GM23338 (cell line): ENCODE measurements at regions not wholly inside any gene's neighbourhood (a gene's known extent, or its start where the extent isn't known, plus 50 kb on each side); places are given as distances from the start of the nearest gene placed in this dataset.

Experiments
- ATAC-seq: fragments of 200-7000 bp; cut with Tn5 transposase; 3 replicates; pipeline ENCODE4 v1.9.1; 2020
- DNase-seq: peaks from one replicate; pipeline ENCODE4 v3.0.0-alpha.2; 2015; ENCODE audit warnings: low spot score
- H2AFZ ChIP-seq: fragments of 200-600 bp; sonication (generic); 2 replicates; pipeline ENCODE4 v1.8.0; 2016; ENCODE audit warnings: antibody characterized with exemption, mild to moderate bottlenecking, moderate library complexity
- H3F3A ChIP-seq: fragments of 200-600 bp; sonication (generic); replicated peaks from 2 replicates; pipeline ENCODE4 v1.8.0; 2017; ENCODE audit warnings: antibody characterized with exemption, mixed run types, low read depth
- H3K27ac ChIP-seq: fragments of 200-600 bp; sonication (generic); 2 replicates; pipeline ENCODE4 v1.6.1; 2016; ENCODE audit warnings: low read depth
- H3K27me3 ChIP-seq: fragments of 200-600 bp; sonication (generic); 2 replicates; pipeline ENCODE4 v1.8.0; 2016; ENCODE audit warnings: mild to moderate bottlenecking, mixed run types, moderate library complexity; ENCODE audit not compliant: insufficient read depth
- H3K36me3 ChIP-seq: fragments of 200-600 bp; sonication (generic); 2 replicates; pipeline ENCODE4 v1.8.0; 2016; ENCODE audit warnings: mild to moderate bottlenecking; ENCODE audit not compliant: insufficient read depth
- H3K4me1 ChIP-seq: fragments of 200-600 bp; sonication (generic); 2 replicates; pipeline ENCODE4 v1.8.0; 2016; ENCODE audit warnings: mild to moderate bottlenecking, moderate library complexity; ENCODE audit not compliant: insufficient read depth
- H3K4me2 ChIP-seq: fragments of 200-600 bp; sonication (generic); 2 replicates; pipeline ENCODE4 v1.7.1; 2017; ENCODE audit warnings: mixed run types
- H3K4me3 ChIP-seq: fragments of 200-600 bp; sonication (generic); 2 replicates; pipeline ENCODE4 v1.6.1; 2016; ENCODE audit warnings: mixed run types
- H3K79me2 ChIP-seq: fragments of 200-600 bp; sonication (generic); replicated peaks from 2 replicates; pipeline ENCODE4 v1.8.0; 2017; ENCODE audit warnings: mild to moderate bottlenecking; ENCODE audit not compliant: insufficient read depth
- H3K9me2 ChIP-seq: fragments of 200-600 bp; sonication (generic); 2 replicates; pipeline ENCODE4 v1.8.0; 2017; ENCODE audit not compliant: insufficient read depth
- H4K20me1 ChIP-seq: fragments of 200-600 bp; sonication (generic); replicated peaks from 2 replicates; pipeline ENCODE4 v1.8.0; 2017; ENCODE audit warnings: mild to moderate bottlenecking; ENCODE audit not compliant: insufficient read depth
- H3K27ac Mint-ChIP-seq: 2 replicates; pipeline ENCODE4 v1.8.0; 2020; ENCODE audit warnings: inconsistent platforms, mild to moderate bottlenecking, moderate library complexity, mixed read lengths
- H3K27me3 Mint-ChIP-seq: 3 replicates; pipeline ENCODE4 v1.8.0; 2022; ENCODE audit warnings: low read depth, mild to moderate bottlenecking, moderate library complexity, mixed read lengths, inconsistent platforms; ENCODE audit not compliant: insufficient read depth, poor library complexity
- H3K36me3 Mint-ChIP-seq: 3 replicates; pipeline ENCODE4 v1.8.0; 2021; ENCODE audit warnings: low read depth, mild to moderate bottlenecking, inconsistent platforms, moderate library complexity, mixed read lengths
- H3K4me1 Mint-ChIP-seq: 3 replicates; pipeline ENCODE4 v1.8.0; 2020; ENCODE audit warnings: mild to moderate bottlenecking, inconsistent platforms, mixed read lengths
- H3K4me3 Mint-ChIP-seq: 3 replicates; pipeline ENCODE4 v1.8.0; 2021; ENCODE audit warnings: moderate library complexity, mild to moderate bottlenecking, inconsistent platforms, mixed read lengths
- H3K9me3 Mint-ChIP-seq: 3 replicates; pipeline ENCODE4 v1.8.0; 2020; ENCODE audit warnings: moderate library complexity, mild to moderate bottlenecking, inconsistent platforms, mixed read lengths
- CREB1 ChIP-seq: fragments of 250-450 bp; sonication (Bioruptor Pico); IDR thresholded peaks from 2 replicates; pipeline ENCODE4 v1.5.0; 2020; ENCODE audit warnings: low read depth, mild to moderate bottlenecking, moderate library complexity
- EZH2 ChIP-seq: fragments of 200-600 bp; sonication (generic); IDR thresholded peaks from one replicate; pipeline ENCODE4 v1.8.0; 2017; ENCODE audit warnings: antibody characterized with exemption, mild to moderate bottlenecking, low read depth; ENCODE audit not compliant: unreplicated experiment
- EZH2phosphoT487 ChIP-seq: fragments of 200-600 bp; sonication (generic); IDR thresholded peaks from one replicate; pipeline ENCODE4 v1.8.1; 2018; ENCODE audit warnings: antibody characterized with exemption; ENCODE audit not compliant: unreplicated experiment
- JUNB ChIP-seq: IDR thresholded peaks from one replicate; pipeline ENCODE4 v1.6.1; 2016; ENCODE audit warnings: antibody characterized with exemption; ENCODE audit not compliant: unreplicated experiment
- ZNF462 ChIP-seq: fragments of 250-450 bp; sonication (Bioruptor Pico); IDR thresholded peaks from 2 replicates; pipeline ENCODE4 v1.5.0; 2020; ENCODE audit warnings: mild to moderate bottlenecking, moderate library complexity
- TF ChIP-seq, protein P1 (sequence below): IDR thresholded peaks from 2 replicates; pipeline ENCODE4 v1.6.1; 2016; ENCODE audit warnings: antibody characterized with exemption

- no peak overlapping the region for H2AFZ ChIP-seq
- peaks cover 8% of the 10 kb centered on the region for H3K27me3 Mint-ChIP-seq
- H3K27ac ChIP-seq, result no peak overlapping the region
- H3K36me3 Mint-ChIP-seq, result no peaks in the 10 kb centered on the region
- H3K4me3 ChIP-seq, result no peak overlapping the region
- H4K20me1 ChIP-seq, result no peaks in the 10 kb centered on the region
- ATAC-seq (no peak), DNase-seq (no peak)
- 0 out of 2 replicates have a peak, but pooled peaks cover 6% of the 10 kb centered on the region for H3K9me2 ChIP-seq
- H3K27me3 ChIP-seq, result no peaks in the 10 kb centered on the region
- peaks cover 15% of the 10 kb centered on the region for H3K4me1 Mint-ChIP-seq
- TF ChIP-seq ZNF462 (CRISPR knock-in tag), result no peak
- no peak for TF ChIP-seq CREB1
- TF ChIP-seq EZH2, result no peak
- TF ChIP-seq, protein P1, sequence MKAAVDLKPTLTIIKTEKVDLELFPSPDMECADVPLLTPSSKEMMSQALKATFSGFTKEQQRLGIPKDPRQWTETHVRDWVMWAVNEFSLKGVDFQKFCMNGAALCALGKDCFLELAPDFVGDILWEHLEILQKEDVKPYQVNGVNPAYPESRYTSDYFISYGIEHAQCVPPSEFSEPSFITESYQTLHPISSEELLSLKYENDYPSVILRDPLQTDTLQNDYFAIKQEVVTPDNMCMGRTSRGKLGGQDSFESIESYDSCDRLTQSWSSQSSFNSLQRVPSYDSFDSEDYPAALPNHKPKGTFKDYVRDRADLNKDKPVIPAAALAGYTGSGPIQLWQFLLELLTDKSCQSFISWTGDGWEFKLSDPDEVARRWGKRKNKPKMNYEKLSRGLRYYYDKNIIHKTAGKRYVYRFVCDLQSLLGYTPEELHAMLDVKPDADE, result no peak
- no peak overlapping the region for H3K4me2 ChIP-seq
- H3K27ac Mint-ChIP-seq, result no peak overlapping the region
- no peaks in the 10 kb centered on the region for H3K36me3 ChIP-seq
- peaks cover 14% of the 10 kb centered on the region for H3K4me1 ChIP-seq
- H3K9me3 Mint-ChIP-seq, result no peaks in the 10 kb centered on the region; the same call in 2 of the 3 replicates
- H3K79me2 ChIP-seq, result no peaks in the 10 kb centered on the region
- H3F3A ChIP-seq, result no peaks in the 10 kb centered on the region
- no peak overlapping the region for H3K4me3 Mint-ChIP-seq
Measured at GRCh38 chr10:78298835-78299234, 265.2 kb downstream of the RPS24 start.

DNA sequence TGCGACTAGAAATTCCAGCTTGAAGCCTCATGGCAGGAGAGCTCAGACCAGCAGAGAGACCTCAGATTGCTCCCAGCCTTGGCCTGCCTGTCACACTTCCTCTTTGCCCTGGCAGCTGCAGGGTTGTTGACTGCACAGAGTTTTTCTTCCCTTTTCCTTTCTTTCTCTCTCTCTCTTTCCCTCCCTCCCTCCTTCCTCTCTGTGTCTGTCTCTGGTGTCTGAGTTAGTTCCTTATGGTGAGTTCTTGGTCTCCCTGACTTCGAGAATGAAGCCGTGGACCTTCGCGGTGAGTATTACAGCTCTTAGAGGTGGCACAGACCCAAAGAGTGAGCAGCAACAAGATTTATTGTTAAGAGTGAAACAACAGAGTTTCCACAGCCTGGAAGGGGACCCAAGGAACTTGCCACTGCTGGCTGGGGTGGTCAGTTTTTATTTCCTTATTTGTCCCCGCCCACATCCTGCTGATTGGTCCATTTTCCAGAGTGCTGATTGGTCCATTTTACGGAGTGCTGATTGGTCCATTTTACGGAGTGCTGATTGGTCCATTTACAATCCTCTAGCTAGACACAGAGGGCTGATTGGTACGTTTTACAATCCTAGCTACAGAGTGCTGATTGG lies 266.3 kb downstream of the RPS24 start:
- peaks cover 11% of the 10 kb centered on the region for H3K27me3 Mint-ChIP-seq
- DNase-seq, result no peak
- no peak overlapping the region for H3K27ac Mint-ChIP-seq
- Histone ChIP-seq H3K79me2 (no peaks in the 10 kb centered on the region), H3F3A (no peaks in the 10 kb centered on the region), H4K20me1 (no peaks in the 10 kb centered on the region), H3K27ac (no peak overlapping the region), H3K36me3 (no peaks in the 10 kb centered on the region), H3K27me3 (no peaks in the 10 kb centered on the region), H2AFZ (no peak overlapping the region), H3K4me3 (no peak overlapping the region), H3K4me1 (peaks cover 10% of the 10 kb centered on the region), H3K4me2 (no peak overlapping the region), H3K9me2 (0 out of 2 replicates have a peak, but pooled peaks cover 6% of the 10 kb centered on the region)
- ATAC-seq, result no peak
- no peaks in the 10 kb centered on the region; the same call in 2 of the 3 replicates for H3K9me3 Mint-ChIP-seq
- H3K36me3 Mint-ChIP-seq, result no peaks in the 10 kb centered on the region
- no peak overlapping the region for H3K4me3 Mint-ChIP-seq
- peaks cover 15% of the 10 kb centered on the region for H3K4me1 Mint-ChIP-seq
- TF ChIP-seq CREB1, result no peak
- TF ChIP-seq JUNB, result no peak
- no peak for TF ChIP-seq EZH2phosphoT487
